ENCODE measurements at regions not wholly inside any gene's neighbourhood (a gene's known extent, or its start where the extent isn't known, plus 50 kb on each side); places are given as distances from the start of the nearest gene placed in this dataset.

DNA sequence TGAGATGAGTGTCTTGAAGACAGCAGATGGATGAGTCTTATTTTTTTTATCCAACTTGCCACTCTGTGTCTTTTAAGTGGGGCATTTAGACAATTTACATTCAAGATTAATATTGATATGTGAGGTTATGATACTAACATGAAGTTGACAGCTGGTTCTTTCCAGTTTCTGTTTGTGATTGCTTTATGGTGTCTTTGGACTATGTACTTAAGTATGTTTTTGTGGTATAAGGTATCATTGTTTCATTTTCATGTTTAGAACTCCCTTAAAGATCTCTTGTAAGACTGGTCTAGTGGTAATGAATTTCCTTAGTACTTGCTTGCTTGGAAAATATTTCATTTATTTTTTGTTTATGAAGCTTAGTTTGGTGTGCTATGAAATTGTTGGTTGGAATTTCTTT lies 550.3 kb upstream of the NOVA1 start:
- Histone ChIP-seq H3K27me3 (replicated peaks; ENCODE audit: insufficient read depth) (no peaks in the 10 kb centered on the region), H3K4me3 (no peak overlapping the region), H3K9ac (no peak overlapping the region), H3K9me2 (ENCODE audit: insufficient read depth) (no peaks in the 10 kb centered on the region), H3K9me3 (ENCODE audit: low read depth) (no peaks in the 10 kb centered on the region), H3F3A (ENCODE audit: insufficient read depth) (no peaks in the 10 kb centered on the region), H3K4me2 (ENCODE audit: unreplicated experiment) (no peak overlapping the region), H3K79me2 (ENCODE audit: insufficient read depth) (no peaks in the 10 kb centered on the region), H4K20me1 (ENCODE audit: insufficient read depth) (no peaks in the 10 kb centered on the region), H3K27ac (no peak overlapping the region), H3K4me1 (ENCODE audit: insufficient read depth) (no peaks in the 10 kb centered on the region), H2AFZ (no peak overlapping the region), H3K36me3 (ENCODE audit: low read depth) (no peaks in the 10 kb centered on the region)
- TF ChIP-seq EZH2phosphoT487 (IDR thresholded peaks at IDR 0.05; ENCODE audit: insufficient read depth, low read depth) (no peak), EZH2 (IDR thresholded peaks at IDR 0.05; ENCODE audit: insufficient read depth, poor library complexity, severe bottlenecking) (no peak)
- in situ Hi-C loops (cut with MboI) = no loop called here
- no peak for DNase-seq

- Histone ChIP-seq H3K9ac (no peak overlapping the region), H3K4me1 (ENCODE audit: insufficient read depth) (no peaks in the 10 kb centered on the region), H3K27me3 (replicated peaks; ENCODE audit: insufficient read depth) (no peaks in the 10 kb centered on the region), H3K27ac (no peak overlapping the region), H3K79me2 (ENCODE audit: insufficient read depth) (no peaks in the 10 kb centered on the region), H3K4me3 (no peak overlapping the region), H3K9me3 (ENCODE audit: low read depth) (peaks cover 4% of the 10 kb centered on the region), H3F3A (ENCODE audit: insufficient read depth) (no peaks in the 10 kb centered on the region), H4K20me1 (ENCODE audit: insufficient read depth) (no peaks in the 10 kb centered on the region), H3K4me2 (ENCODE audit: unreplicated experiment) (no peak overlapping the region), H3K9me2 (ENCODE audit: insufficient read depth) (no peaks in the 10 kb centered on the region), H3K36me3 (ENCODE audit: low read depth) (no peaks in the 10 kb centered on the region), H2AFZ (no peak overlapping the region)
- no peak for TF ChIP-seq EZH2phosphoT487 (IDR thresholded peaks at IDR 0.05; ENCODE audit: insufficient read depth, low read depth)
- no peak for TF ChIP-seq EZH2 (IDR thresholded peaks at IDR 0.05; ENCODE audit: insufficient read depth, poor library complexity, severe bottlenecking)
- DNase-seq = no peak
- WGBS, 2 experiments (ENCODE audit: low coverage in 1 of 2, low lambda C conversion rate in 2 of 2, missing lambda C conversion rate in 2 of 2) = 53 to 54% methylated on average over 8 of the region's 8 CpGs
- in situ Hi-C loops (cut with MboI) = no loop called here
Measured at GRCh38 chr14:27164139-27164538, 566.3 kb upstream of the NOVA1 start.

GRCh38 chr14:27175489-27175888 lies 577.7 kb upstream of the NOVA1 start:
- Histone ChIP-seq H2AFZ (no peak overlapping the region), H4K20me1 (ENCODE audit: insufficient read depth) (no peaks in the 10 kb centered on the region), H3F3A (ENCODE audit: insufficient read depth) (no peaks in the 10 kb centered on the region), H3K36me3 (ENCODE audit: low read depth) (no peaks in the 10 kb centered on the region), H3K27ac (no peak overlapping the region), H3K27me3 (replicated peaks; ENCODE audit: insufficient read depth) (no peaks in the 10 kb centered on the region), H3K9me3 (ENCODE audit: low read depth) (no peaks in the 10 kb centered on the region), H3K9me2 (ENCODE audit: insufficient read depth) (no peaks in the 10 kb centered on the region), H3K4me2 (ENCODE audit: unreplicated experiment) (no peak overlapping the region), H3K4me1 (ENCODE audit: insufficient read depth) (no peaks in the 10 kb centered on the region), H3K79me2 (ENCODE audit: insufficient read depth) (no peaks in the 10 kb centered on the region), H3K9ac (no peak overlapping the region), H3K4me3 (no peak overlapping the region)
- DNase-seq = no peak
- in situ Hi-C loops (cut with MboI) = no loop called here
- TF ChIP-seq EZH2phosphoT487 (IDR thresholded peaks at IDR 0.05; ENCODE audit: insufficient read depth, low read depth) (no peak), EZH2 (IDR thresholded peaks at IDR 0.05; ENCODE audit: insufficient read depth, poor library complexity, severe bottlenecking) (no peak)
- WGBS, 2 experiments (ENCODE audit: low coverage in 1 of 2, low lambda C conversion rate in 2 of 2, missing lambda C conversion rate in 2 of 2) = 49 to 52% methylated on average over 6 of the region's 6 CpGs

DNA sequence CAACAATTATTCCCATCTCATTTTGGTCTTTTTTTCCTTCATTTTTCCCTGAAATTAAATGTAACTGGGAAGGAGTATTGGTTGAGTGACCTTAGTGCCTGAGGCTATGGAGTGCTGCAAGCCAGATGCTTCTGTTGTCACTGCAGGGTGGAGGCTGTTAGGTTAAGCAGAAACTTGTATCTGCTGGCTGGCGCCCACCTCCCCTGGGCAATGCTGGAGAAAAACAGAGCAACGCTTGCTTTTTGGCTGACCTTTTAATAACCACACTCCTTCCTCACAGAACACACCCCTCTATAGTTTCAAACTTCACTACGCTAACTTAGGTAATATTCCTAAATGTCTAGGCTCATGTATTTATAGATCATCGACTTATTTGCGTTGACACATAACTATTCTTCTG lies 583.5 kb upstream of the NOVA1 start:
- H3K36me3 ChIP-seq (ENCODE audit: low read depth) = no peaks in the 10 kb centered on the region
- H3F3A ChIP-seq (ENCODE audit: insufficient read depth) = no peaks in the 10 kb centered on the region
- in situ Hi-C loops (cut with MboI) = no loop called here
- no peak for DNase-seq
- H2AFZ ChIP-seq = no peak overlapping the region
- no peak overlapping the region for H3K27ac ChIP-seq
- no peaks in the 10 kb centered on the region for H3K9me3 ChIP-seq (ENCODE audit: low read depth)
- no peaks in the 10 kb centered on the region for H4K20me1 ChIP-seq (ENCODE audit: insufficient read depth)
- H3K4me3 ChIP-seq = no peak overlapping the region
- H3K27me3 ChIP-seq (replicated peaks; ENCODE audit: insufficient read depth) = no peaks in the 10 kb centered on the region
- WGBS, 2 experiments (ENCODE audit: low coverage in 1 of 2, low lambda C conversion rate in 2 of 2, missing lambda C conversion rate in 2 of 2) = 22 to 35% methylated on average over 5 of the region's 5 CpGs
- H3K79me2 ChIP-seq (ENCODE audit: insufficient read depth) = no peaks in the 10 kb centered on the region
- H3K9ac ChIP-seq = no peak overlapping the region
- no peak overlapping the region for H3K4me2 ChIP-seq (ENCODE audit: unreplicated experiment)
- H3K4me1 ChIP-seq (ENCODE audit: insufficient read depth) = no peaks in the 10 kb centered on the region
- no peak for TF ChIP-seq EZH2 (IDR thresholded peaks at IDR 0.05; ENCODE audit: insufficient read depth, poor library complexity, severe bottlenecking)
- TF ChIP-seq EZH2phosphoT487 (IDR thresholded peaks at IDR 0.05; ENCODE audit: insufficient read depth, low read depth) = no peak
- H3K9me2 ChIP-seq (ENCODE audit: insufficient read depth) = no peaks in the 10 kb centered on the region

- no peak overlapping the region for H3K27ac ChIP-seq
- no peaks in the 10 kb centered on the region for H3K36me3 ChIP-seq (ENCODE audit: low read depth)
- no peak overlapping the region for H2AFZ ChIP-seq
- WGBS, 2 experiments (ENCODE audit: low coverage in 1 of 2, low lambda C conversion rate in 2 of 2, missing lambda C conversion rate in 2 of 2) = 21 to 22% methylated on average over 4 of the region's 4 CpGs
- H3K27me3 ChIP-seq (replicated peaks; ENCODE audit: insufficient read depth) = no peaks in the 10 kb centered on the region
- no peak overlapping the region for H3K4me3 ChIP-seq
- no peak for DNase-seq
- no peaks in the 10 kb centered on the region for H4K20me1 ChIP-seq (ENCODE audit: insufficient read depth)
- H3F3A ChIP-seq (ENCODE audit: insufficient read depth) = no peaks in the 10 kb centered on the region
- no peaks in the 10 kb centered on the region for H3K9me2 ChIP-seq (ENCODE audit: insufficient read depth)
- no peaks in the 10 kb centered on the region for H3K4me1 ChIP-seq (ENCODE audit: insufficient read depth)
- no peak for TF ChIP-seq EZH2 (IDR thresholded peaks at IDR 0.05; ENCODE audit: insufficient read depth, poor library complexity, severe bottlenecking)
- TF ChIP-seq EZH2phosphoT487 (IDR thresholded peaks at IDR 0.05; ENCODE audit: insufficient read depth, low read depth) = no peak
- no peak overlapping the region for H3K4me2 ChIP-seq (ENCODE audit: unreplicated experiment)
- no peak overlapping the region for H3K9ac ChIP-seq
- in situ Hi-C loops (cut with MboI) = no loop called here
- no peaks in the 10 kb centered on the region for H3K79me2 ChIP-seq (ENCODE audit: insufficient read depth)
- no peaks in the 10 kb centered on the region for H3K9me3 ChIP-seq (ENCODE audit: low read depth)
Measured at GRCh38 chr14:27184427-27184826, 586.6 kb upstream of the NOVA1 start.
